Brain pericyte (primary cell): ENCODE measurements at regions not wholly inside any gene's neighbourhood (a gene's known extent, or its start where the extent isn't known, plus 50 kb on each side); places are given as distances from the start of the nearest gene placed in this dataset.
"Not testable (repeated sequence)": the region's sequence is repeated elsewhere in the genome, so short reads cannot be mapped to it uniquely, and the experiment has no call there.

ENCODE experiments used
- DNase-seq: peaks from one replicate; pipeline ENCODE4 v3.0.0-alpha.2; 2012; ENCODE audit warnings: low read depth, low spot score

GRCh38 chr14:43418324-43418723 is 1088.8 kb downstream of the FSCB start:
- DNase-seq = no peak

- DNase-seq = no peak
These were observed 1094.0 kb downstream of the FSCB start for GRCh38 chr14:43413084-43413483.

GRCh38 chr14:43411841-43412240 is 1095.2 kb downstream of the FSCB start:
- DNase-seq = no peak

GRCh38 chr14:43410631-43411030 is 1096.5 kb downstream of the FSCB start:
- no peak for DNase-seq

- DNase-seq = no peak
These were observed 1098.6 kb downstream of the FSCB start for GRCh38 chr14:43408472-43408871.

- no peak for DNase-seq
These were observed 1099.4 kb downstream of the FSCB start for GRCh38 chr14:43407706-43408105.

GRCh38 chr14:43406931-43407330 is 1100.2 kb downstream of the FSCB start:
- no peak for DNase-seq

- DNase-seq = no peak
These were observed 1107.8 kb downstream of the FSCB start for GRCh38 chr14:43399289-43399688.

- DNase-seq = not testable (repeated sequence)
These were observed 1136.6 kb downstream of the FSCB start for GRCh38 chr14:43370565-43370896.

GRCh38 chr14:43369710-43370564 is 1137.1 kb downstream of the FSCB start:
- DNase-seq = no peak

GRCh38 chr14:43362586-43362985 is 1144.5 kb downstream of the FSCB start:
- no peak for DNase-seq

- DNase-seq = no peak
These were observed 1145.3 kb downstream of the FSCB start for GRCh38 chr14:43361751-43362150.

- no peak for DNase-seq
These were observed 1146.8 kb downstream of the FSCB start for GRCh38 chr14:43360239-43360638.

GRCh38 chr14:43359317-43359716 is 1147.8 kb downstream of the FSCB start:
- DNase-seq = no peak

- no peak for DNase-seq
These were observed 1150.0 kb downstream of the FSCB start for GRCh38 chr14:43356979-43357545.

GRCh38 chr14:43356382-43356781 is 1150.7 kb downstream of the FSCB start:
- DNase-seq = no peak

GRCh38 chr14:43341921-43342320 is 1165.2 kb downstream of the FSCB start:
- no peak for DNase-seq

- DNase-seq = no peak
These were observed 1168.4 kb downstream of the FSCB start for GRCh38 chr14:43338713-43339112.

- no peak for DNase-seq
These were observed 1170.7 kb downstream of the FSCB start for GRCh38 chr14:43336351-43336750.

- DNase-seq = not testable (repeated sequence)
These were observed 1180.3 kb downstream of the FSCB start for GRCh38 chr14:43326501-43327407.

GRCh38 chr14:43316427-43316826 is 1190.7 kb downstream of the FSCB start:
- no peak for DNase-seq

- DNase-seq = no peak
These were observed 1193.4 kb downstream of the FSCB start for GRCh38 chr14:43313719-43314118.
